Right lobe of liver (tissue), 4 donors: ENCODE measurements at regions not wholly inside any gene's neighbourhood (a gene's known extent, or its start where the extent isn't known, plus 50 kb on each side); places are given as distances from the start of the nearest gene placed in this dataset.

Source experiments
- POLR2A ChIP-seq: fragments of 450-650 bp; IDR thresholded peaks from one replicate; pipeline ENCODE4 v1.6.1; 2017; ENCODE audit warnings: antibody characterized with exemption, mild to moderate bottlenecking
- TF ChIP-seq, protein P1 (sequence below), 4 donors: fragments of 200-600 bp in 3 of 4; fragments of 450-650 bp in 1 of 4; IDR thresholded peaks; one replicate each; pipeline versions ENCODE4 v1.5.1 to v1.8.0; 2016 to 2022; ENCODE audit warnings: antibody characterized with exemption in 4 of 4, mild to moderate bottlenecking in 2 of 4
- donor health status: DM: no; HTN: no; CAD: no.
- donor health status: DM: no; HTN: no; CAD: no.
- donor health status: DM: no; HTN: yes; CAD: no.

DNA sequence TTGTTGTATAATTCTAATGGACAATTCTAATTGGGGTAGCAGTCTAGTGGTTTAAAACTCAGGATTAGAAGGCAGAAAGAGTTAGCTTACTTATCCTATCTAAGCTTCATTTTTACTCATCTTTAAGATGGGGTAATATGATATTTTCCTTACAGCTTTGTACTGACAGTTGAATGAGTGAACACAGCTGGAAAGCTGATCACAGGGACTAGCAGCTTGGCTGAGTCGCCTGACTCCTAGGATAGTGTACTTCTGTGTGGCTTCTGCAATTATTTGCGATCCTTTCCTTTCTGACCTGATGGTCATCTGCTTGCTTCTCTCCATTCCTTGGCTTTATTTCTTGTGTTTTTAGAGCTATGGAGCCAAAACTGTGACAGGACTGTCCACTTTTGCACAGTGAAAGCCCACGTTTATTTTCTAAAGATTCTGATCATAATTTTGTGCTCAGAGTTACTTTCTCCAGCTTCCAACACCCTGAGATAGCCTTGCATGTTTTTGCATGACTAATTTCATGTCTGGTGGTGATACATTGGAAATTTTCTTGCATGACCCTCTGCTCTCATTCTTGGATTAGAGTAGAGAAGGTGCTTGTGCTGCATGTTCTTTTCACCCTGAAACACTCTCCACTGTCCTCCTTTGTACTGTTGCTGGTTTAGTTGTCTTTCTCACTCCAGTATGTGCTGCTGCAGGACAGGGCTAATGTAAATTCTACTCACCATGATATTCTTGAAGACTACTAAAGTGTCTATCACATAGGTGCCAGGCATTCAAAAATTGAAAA is 377.0 kb upstream of the ATP2B1 start:
- TF ChIP-seq, protein P1, sequence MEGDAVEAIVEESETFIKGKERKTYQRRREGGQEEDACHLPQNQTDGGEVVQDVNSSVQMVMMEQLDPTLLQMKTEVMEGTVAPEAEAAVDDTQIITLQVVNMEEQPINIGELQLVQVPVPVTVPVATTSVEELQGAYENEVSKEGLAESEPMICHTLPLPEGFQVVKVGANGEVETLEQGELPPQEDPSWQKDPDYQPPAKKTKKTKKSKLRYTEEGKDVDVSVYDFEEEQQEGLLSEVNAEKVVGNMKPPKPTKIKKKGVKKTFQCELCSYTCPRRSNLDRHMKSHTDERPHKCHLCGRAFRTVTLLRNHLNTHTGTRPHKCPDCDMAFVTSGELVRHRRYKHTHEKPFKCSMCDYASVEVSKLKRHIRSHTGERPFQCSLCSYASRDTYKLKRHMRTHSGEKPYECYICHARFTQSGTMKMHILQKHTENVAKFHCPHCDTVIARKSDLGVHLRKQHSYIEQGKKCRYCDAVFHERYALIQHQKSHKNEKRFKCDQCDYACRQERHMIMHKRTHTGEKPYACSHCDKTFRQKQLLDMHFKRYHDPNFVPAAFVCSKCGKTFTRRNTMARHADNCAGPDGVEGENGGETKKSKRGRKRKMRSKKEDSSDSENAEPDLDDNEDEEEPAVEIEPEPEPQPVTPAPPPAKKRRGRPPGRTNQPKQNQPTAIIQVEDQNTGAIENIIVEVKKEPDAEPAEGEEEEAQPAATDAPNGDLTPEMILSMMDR (IDR thresholded peaks at IDR 0.05) = no peak
- TF ChIP-seq POLR2A = no peak
